H9 (cell line): ENCODE measurements at regions not wholly inside any gene's neighbourhood (a gene's known extent, or its start where the extent isn't known, plus 50 kb on each side); places are given as distances from the start of the nearest gene placed in this dataset.

Source experiments
- DNase-seq: peaks from one replicate; pipeline ENCODE4 v3.0.0-alpha.2; 2017
- H2AFZ ChIP-seq: one replicate; pipeline ENCODE4 v1.6.1; 2013; ENCODE audit warnings: mild to moderate bottlenecking, low read length, control low read depth, moderate library complexity
- H2AK5ac ChIP-seq: 2 replicates; pipeline ENCODE4 v1.6.1; 2013; ENCODE audit warnings: low read length, control low read depth, mixed read lengths; ENCODE audit not compliant: insufficient read length
- H2BK120ac ChIP-seq: one replicate; pipeline ENCODE4 v1.6.1; 2013; ENCODE audit warnings: low read depth, mild to moderate bottlenecking, low read length, control low read depth, inconsistent platforms; ENCODE audit not compliant: poor library complexity, severe bottlenecking
- H2BK12ac ChIP-seq: 2 replicates; pipeline ENCODE4 v1.6.1; 2013; ENCODE audit warnings: low read length, control low read depth, mixed read lengths, low read depth; ENCODE audit not compliant: insufficient read length
- H2BK15ac ChIP-seq: 2 replicates; pipeline ENCODE4 v1.6.1; 2013; ENCODE audit warnings: low read depth, low read length, control low read depth
- H2BK20ac ChIP-seq: one replicate; pipeline ENCODE4 v1.6.1; 2013; ENCODE audit warnings: low read depth, mild to moderate bottlenecking, low read length, control low read depth, inconsistent platforms; ENCODE audit not compliant: poor library complexity, severe bottlenecking
- H2BK5ac ChIP-seq: 2 replicates; pipeline ENCODE4 v1.6.1; 2013; ENCODE audit warnings: low read length, control low read depth, mixed read lengths; ENCODE audit not compliant: insufficient read length
- H3K14ac ChIP-seq: 2 replicates; pipeline ENCODE4 v1.6.1; 2013; ENCODE audit warnings: low read length, control low read depth; ENCODE audit not compliant: insufficient read depth
- H3K18ac ChIP-seq: 2 replicates; pipeline ENCODE4 v1.6.1; 2013; ENCODE audit warnings: low read depth, mild to moderate bottlenecking, mixed read lengths, low read length, control low read depth; ENCODE audit not compliant: insufficient read length
- H3K23ac ChIP-seq: 2 replicates; pipeline ENCODE4 v1.6.1; 2013; ENCODE audit warnings: low read length, control low read depth, mixed read lengths, low read depth; ENCODE audit not compliant: insufficient read length
- H3K23me2 ChIP-seq: 2 replicates; pipeline ENCODE4 v1.6.1; 2013; ENCODE audit warnings: low read depth, mild to moderate bottlenecking, mixed read lengths, low read length, control low read depth; ENCODE audit not compliant: insufficient read length, poor library complexity, severe bottlenecking
- H3K27ac ChIP-seq: 2 replicates; pipeline ENCODE4 v1.5.1; 2013; ENCODE audit warnings: low read length, control low read depth, mixed read lengths, low read depth; ENCODE audit not compliant: insufficient read length
- H3K27me3 ChIP-seq: 2 replicates; pipeline ENCODE4 v1.6.1; 2013; ENCODE audit warnings: low read length, control low read depth, inconsistent platforms; ENCODE audit not compliant: insufficient read depth
- H3K4ac ChIP-seq: 2 replicates; pipeline ENCODE4 v1.6.1; 2013; ENCODE audit warnings: low read depth, mild to moderate bottlenecking, control low read depth, inconsistent platforms, low read length, moderate library complexity
- H3K4me1 ChIP-seq: 2 replicates; pipeline ENCODE4 v1.6.1; 2013; ENCODE audit warnings: low read length, control low read depth, inconsistent platforms; ENCODE audit not compliant: insufficient read depth
- H3K4me2 ChIP-seq: 2 replicates; pipeline ENCODE4 v1.6.1; 2013; ENCODE audit warnings: low read length, control low read depth, mixed read lengths; ENCODE audit not compliant: insufficient read length, insufficient read depth
- H3K56ac ChIP-seq: 2 replicates; pipeline ENCODE4 v1.6.1; 2013; ENCODE audit warnings: low read depth, mild to moderate bottlenecking, mixed read lengths, low read length, control low read depth; ENCODE audit not compliant: insufficient read length
- H3K79me1 ChIP-seq: 2 replicates; pipeline ENCODE4 v1.6.1; 2013; ENCODE audit warnings: low read depth, mild to moderate bottlenecking, moderate library complexity, low read length, control low read depth, inconsistent platforms; ENCODE audit not compliant: insufficient read depth, poor library complexity, severe bottlenecking
- H3K79me2 ChIP-seq: 2 replicates; pipeline ENCODE4 v1.6.1; 2013; ENCODE audit warnings: low read length, control low read depth, inconsistent platforms; ENCODE audit not compliant: insufficient read depth
- H3K9ac ChIP-seq: 2 replicates; pipeline ENCODE4 v1.6.1; 2013; ENCODE audit warnings: low read length, control low read depth, mixed read lengths; ENCODE audit not compliant: insufficient read length; ENCODE audit errors: extremely low read depth
- H3K9me3 ChIP-seq: one replicate; pipeline ENCODE4 v1.6.1; 2013; ENCODE audit warnings: low read depth, low read length, inconsistent platforms; ENCODE audit not compliant: control insufficient read depth
- H3T11ph ChIP-seq: one replicate; pipeline ENCODE4 v1.6.1; 2013; ENCODE audit warnings: mild to moderate bottlenecking, low read length, control low read depth, inconsistent platforms
- H4K20me1 ChIP-seq: one replicate; pipeline ENCODE4 v1.6.1; 2013; ENCODE audit not compliant: control insufficient read depth, insufficient read length, insufficient read depth
- H4K5ac ChIP-seq: 2 replicates; pipeline ENCODE4 v1.6.1; 2013; ENCODE audit warnings: low read depth, mild to moderate bottlenecking, mixed read lengths, low read length, control low read depth; ENCODE audit not compliant: insufficient read length
- H4K8ac ChIP-seq: replicated peaks from 2 replicates; pipeline ENCODE4 v1.6.1; 2013; ENCODE audit warnings: low read length, control low read depth, mixed read lengths, low read depth; ENCODE audit not compliant: insufficient read length
- H4K91ac ChIP-seq: 2 replicates; pipeline ENCODE4 v1.6.1; 2013; ENCODE audit warnings: low read depth, mild to moderate bottlenecking, moderate library complexity, mixed read lengths, low read length, control low read depth; ENCODE audit not compliant: insufficient read length
- H3K27ac Mint-ChIP-seq, 3 experiments: 2 replicates in 2 of 3; 3 replicates in 1 of 3; pipeline ENCODE4 v1.8.0; 2020 to 2021; ENCODE audit warnings: mixed read lengths in 3 of 3, mild to moderate bottlenecking in 1 of 3, moderate library complexity in 1 of 3
- H3K27me3 Mint-ChIP-seq: 2 replicates; pipeline ENCODE4 v1.8.0; 2021; ENCODE audit warnings: low read depth, mild to moderate bottlenecking, moderate library complexity, mixed read lengths
- H3K36me3 Mint-ChIP-seq, 3 experiments: 2 replicates in 2 of 3; 3 replicates in 1 of 3; pipeline ENCODE4 v1.8.0; 2020 to 2021; ENCODE audit warnings: low read depth in 3 of 3, mixed read lengths in 3 of 3; ENCODE audit not compliant: insufficient read depth in 1 of 3
- H3K4me1 Mint-ChIP-seq, 2 experiments: 2 replicates each; pipeline ENCODE4 v1.8.0; 2020; ENCODE audit warnings: mixed read lengths in 2 of 2
- H3K4me3 Mint-ChIP-seq, 2 experiments: 2 replicates in 1 of 2; 3 replicates in 1 of 2; pipeline ENCODE4 v1.8.0; 2020 to 2021; ENCODE audit warnings: mild to moderate bottlenecking in 2 of 2, mixed read lengths in 2 of 2, moderate library complexity in 1 of 2
- H3K9me3 Mint-ChIP-seq, 2 experiments: 2 replicates in 1 of 2; 3 replicates in 1 of 2; pipeline ENCODE4 v1.8.0; 2020; ENCODE audit warnings: mild to moderate bottlenecking in 2 of 2, mixed read lengths in 2 of 2, moderate library complexity in 1 of 2
- CTCF ChIP-seq: fragments of 200-600 bp; sonication (generic); conservative IDR thresholded peaks from 3 replicates; pipeline ENCODE4 v1.8.0; 2021; ENCODE audit warnings: antibody characterized with exemption, mild to moderate bottlenecking
- WGBS: extraction: QIAGEN DNeasy Blood & Tissue Kit; methylation state at CpG from one replicate; pipeline ENCODE4 v1.1.7; 2013; ENCODE audit warnings: missing lambda C conversion rate, low lambda C conversion rate, mixed read lengths; ENCODE audit not compliant: insufficient read length; ENCODE audit errors: extremely low coverage; 5-methylcytosine and 5-hydroxymethylcytosine counted together

GRCh38 chr17:15154618-15155017, 110.5 kb downstream of the PMP22 start:
- Histone ChIP-seq H3K14ac (no peak overlapping the region), H4K20me1 (no peaks in the 10 kb centered on the region), H3K4me2 (no peak overlapping the region), H4K5ac (no peak overlapping the region), H3K79me1 (no peaks in the 10 kb centered on the region), H3K4ac (no peak overlapping the region), H3K4me1 (no peaks in the 10 kb centered on the region), H3K56ac (no peak overlapping the region), H2AK5ac (no peak overlapping the region), H3K27me3 (no peaks in the 10 kb centered on the region), H2BK20ac (no peak overlapping the region), H3K23ac (no peak overlapping the region), H3K27ac (no peak overlapping the region), H2BK12ac (no peak overlapping the region), H3K9me3 (no peaks in the 10 kb centered on the region), H2BK120ac (no peak overlapping the region), H4K8ac (no peak overlapping the region), H3K79me2 (no peaks in the 10 kb centered on the region), H2BK5ac (no peak overlapping the region), H3K18ac (no peak overlapping the region), H4K91ac (no peak overlapping the region), H3K23me2 (no peaks in the 10 kb centered on the region), H3K9ac (no peak overlapping the region), H3T11ph (no peak overlapping the region), H2AFZ (no peak overlapping the region), H2BK15ac (no peak overlapping the region)
- TF ChIP-seq CTCF = no peak
- Mint-ChIP-seq H3K36me3 (no peaks in the 10 kb centered on the region), H3K27ac (no peak overlapping the region), H3K4me1 (peaks cover 0 to 4% of the 10 kb centered on the region in 2 experiments; a peak in 2 of 4 replicates), H3K9me3 (no peaks in the 10 kb centered on the region; a peak in 1 of 5 replicates), H3K27me3 (no peaks in the 10 kb centered on the region; the same call in 1 of the 2 replicates), H3K4me3 (no peak overlapping the region)
- DNase-seq = no peak
- WGBS = no CpG with 5 or more reads among the region's 2 CpGs
